ENCODE measurements at regions not wholly inside any gene's neighbourhood (a gene's known extent, or its start where the extent isn't known, plus 50 kb on each side); places are given as distances from the start of the nearest gene placed in this dataset.
"Not testable (repeated sequence)": the region's sequence is repeated elsewhere in the genome, so short reads cannot be mapped to it uniquely, and the experiment has no call there.

- Histone ChIP-seq H3K4me3 (ENCODE audit: severe bottlenecking) (no peak overlapping the region), H3K36me3 (ENCODE audit: low read depth) (no peaks in the 10 kb centered on the region), H3K27me3 (ENCODE audit: insufficient read depth, poor library complexity, severe bottlenecking) (peaks cover 6% of the 10 kb centered on the region), H3K27ac (ENCODE audit: poor library complexity, severe bottlenecking) (no peak overlapping the region), H3K9me3 (ENCODE audit: severe bottlenecking) (no peaks in the 10 kb centered on the region), H3K4me1 (ENCODE audit: insufficient read depth, poor library complexity, severe bottlenecking) (peaks cover 7% of the 10 kb centered on the region)
- TF ChIP-seq CTCF (IDR thresholded peaks at IDR 0.05; ENCODE audit: poor library complexity, severe bottlenecking), result no peak
- no peak for ATAC-seq (ENCODE audit: low read depth)
- DNase-seq (ENCODE audit: low spot score), result no peak
These were observed 100.6 kb upstream of the GOLGA6L6 start for GRCh38 chr15:20642054-20642767.

- not testable (repeated sequence) for H3K27me3 ChIP-seq (ENCODE audit: insufficient read depth, poor library complexity, severe bottlenecking); H3K36me3 ChIP-seq (ENCODE audit: low read depth); H3K27ac ChIP-seq (ENCODE audit: poor library complexity, severe bottlenecking); DNase-seq (ENCODE audit: low spot score); H3K9me3 ChIP-seq (ENCODE audit: severe bottlenecking); ATAC-seq (ENCODE audit: low read depth); H3K4me1 ChIP-seq (ENCODE audit: insufficient read depth, poor library complexity, severe bottlenecking); H3K4me3 ChIP-seq (ENCODE audit: severe bottlenecking)
These were observed 98.8 kb upstream of the GOLGA6L6 start for GRCh38 chr15:20640427-20640826.

- not testable (repeated sequence) for H3K27ac ChIP-seq (ENCODE audit: poor library complexity, severe bottlenecking); H3K9me3 ChIP-seq (ENCODE audit: severe bottlenecking); H3K4me3 ChIP-seq (ENCODE audit: severe bottlenecking); H3K27me3 ChIP-seq (ENCODE audit: insufficient read depth, poor library complexity, severe bottlenecking); H3K36me3 ChIP-seq (ENCODE audit: low read depth); ATAC-seq (ENCODE audit: low read depth); H3K4me1 ChIP-seq (ENCODE audit: insufficient read depth, poor library complexity, severe bottlenecking); DNase-seq (ENCODE audit: low spot score)
These were observed 97.6 kb upstream of the GOLGA6L6 start for GRCh38 chr15:20639224-20639623.

GRCh38 chr15:20637499-20637898 lies 95.9 kb upstream of the GOLGA6L6 start:
- not testable (repeated sequence) for H3K9me3 ChIP-seq (ENCODE audit: severe bottlenecking); H3K4me3 ChIP-seq (ENCODE audit: severe bottlenecking); H3K4me1 ChIP-seq (ENCODE audit: insufficient read depth, poor library complexity, severe bottlenecking); H3K27me3 ChIP-seq (ENCODE audit: insufficient read depth, poor library complexity, severe bottlenecking); DNase-seq (ENCODE audit: low spot score); H3K36me3 ChIP-seq (ENCODE audit: low read depth); H3K27ac ChIP-seq (ENCODE audit: poor library complexity, severe bottlenecking)
- ATAC-seq (ENCODE audit: low read depth), result peak; percentile 95

- not testable (repeated sequence) for H3K27ac ChIP-seq (ENCODE audit: poor library complexity, severe bottlenecking); DNase-seq (ENCODE audit: low spot score); ATAC-seq (ENCODE audit: low read depth); H3K4me1 ChIP-seq (ENCODE audit: insufficient read depth, poor library complexity, severe bottlenecking); H3K27me3 ChIP-seq (ENCODE audit: insufficient read depth, poor library complexity, severe bottlenecking); H3K36me3 ChIP-seq (ENCODE audit: low read depth); H3K9me3 ChIP-seq (ENCODE audit: severe bottlenecking); H3K4me3 ChIP-seq (ENCODE audit: severe bottlenecking)
These were observed 87.9 kb upstream of the GOLGA6L6 start for GRCh38 chr15:20629526-20629925.

- not testable (repeated sequence) for H3K4me3 ChIP-seq (ENCODE audit: severe bottlenecking); H3K36me3 ChIP-seq (ENCODE audit: low read depth); H3K27me3 ChIP-seq (ENCODE audit: insufficient read depth, poor library complexity, severe bottlenecking); H3K9me3 ChIP-seq (ENCODE audit: severe bottlenecking); ATAC-seq (ENCODE audit: low read depth); H3K4me1 ChIP-seq (ENCODE audit: insufficient read depth, poor library complexity, severe bottlenecking); H3K27ac ChIP-seq (ENCODE audit: poor library complexity, severe bottlenecking); DNase-seq (ENCODE audit: low spot score)
These were observed 86.9 kb upstream of the GOLGA6L6 start for GRCh38 chr15:20628538-20628937.

GRCh38 chr15:20625469-20625868 lies 83.9 kb upstream of the GOLGA6L6 start:
- not testable (repeated sequence) for H3K27ac ChIP-seq (ENCODE audit: poor library complexity, severe bottlenecking); H3K36me3 ChIP-seq (ENCODE audit: low read depth); H3K4me1 ChIP-seq (ENCODE audit: insufficient read depth, poor library complexity, severe bottlenecking); ATAC-seq (ENCODE audit: low read depth); H3K27me3 ChIP-seq (ENCODE audit: insufficient read depth, poor library complexity, severe bottlenecking); H3K9me3 ChIP-seq (ENCODE audit: severe bottlenecking); DNase-seq (ENCODE audit: low spot score); H3K4me3 ChIP-seq (ENCODE audit: severe bottlenecking)

- H3K9me3 ChIP-seq (ENCODE audit: severe bottlenecking); H3K27me3 ChIP-seq (ENCODE audit: insufficient read depth, poor library complexity, severe bottlenecking); H3K4me1 ChIP-seq (ENCODE audit: insufficient read depth, poor library complexity, severe bottlenecking); H3K4me3 ChIP-seq (ENCODE audit: severe bottlenecking); H3K36me3 ChIP-seq (ENCODE audit: low read depth); H3K27ac ChIP-seq (ENCODE audit: poor library complexity, severe bottlenecking): not testable (repeated sequence)
- DNase-seq (ENCODE audit: low spot score) (peak; percentile 43), ATAC-seq (ENCODE audit: low read depth) (peak; percentile 84)
These were observed 82.5 kb upstream of the GOLGA6L6 start for GRCh38 chr15:20624085-20624484.

- not testable (repeated sequence) for H3K4me1 ChIP-seq (ENCODE audit: insufficient read depth, poor library complexity, severe bottlenecking); H3K4me3 ChIP-seq (ENCODE audit: severe bottlenecking); H3K36me3 ChIP-seq (ENCODE audit: low read depth); H3K27ac ChIP-seq (ENCODE audit: poor library complexity, severe bottlenecking); DNase-seq (ENCODE audit: low spot score); H3K27me3 ChIP-seq (ENCODE audit: insufficient read depth, poor library complexity, severe bottlenecking); H3K9me3 ChIP-seq (ENCODE audit: severe bottlenecking)
- peak; percentile 76 for ATAC-seq (ENCODE audit: low read depth)
These were observed 80.5 kb upstream of the GOLGA6L6 start for GRCh38 chr15:20622117-20622516.

GRCh38 chr15:20614549-20614948 lies 72.9 kb upstream of the GOLGA6L6 start:
- not testable (repeated sequence) for DNase-seq (ENCODE audit: low spot score); H3K9me3 ChIP-seq (ENCODE audit: severe bottlenecking); H3K27me3 ChIP-seq (ENCODE audit: insufficient read depth, poor library complexity, severe bottlenecking); H3K4me1 ChIP-seq (ENCODE audit: insufficient read depth, poor library complexity, severe bottlenecking); H3K36me3 ChIP-seq (ENCODE audit: low read depth); H3K4me3 ChIP-seq (ENCODE audit: severe bottlenecking); ATAC-seq (ENCODE audit: low read depth); H3K27ac ChIP-seq (ENCODE audit: poor library complexity, severe bottlenecking)

GRCh38 chr15:20612796-20613195 lies 71.2 kb upstream of the GOLGA6L6 start:
- not testable (repeated sequence) for H3K9me3 ChIP-seq (ENCODE audit: severe bottlenecking); H3K27me3 ChIP-seq (ENCODE audit: insufficient read depth, poor library complexity, severe bottlenecking); DNase-seq (ENCODE audit: low spot score); ATAC-seq (ENCODE audit: low read depth); H3K27ac ChIP-seq (ENCODE audit: poor library complexity, severe bottlenecking); H3K36me3 ChIP-seq (ENCODE audit: low read depth); H3K4me1 ChIP-seq (ENCODE audit: insufficient read depth, poor library complexity, severe bottlenecking); H3K4me3 ChIP-seq (ENCODE audit: severe bottlenecking)
